ENCODE measurements at regions not wholly inside any gene's neighbourhood (a gene's known extent, or its start where the extent isn't known, plus 50 kb on each side); places are given as distances from the start of the nearest gene placed in this dataset.

DNA sequence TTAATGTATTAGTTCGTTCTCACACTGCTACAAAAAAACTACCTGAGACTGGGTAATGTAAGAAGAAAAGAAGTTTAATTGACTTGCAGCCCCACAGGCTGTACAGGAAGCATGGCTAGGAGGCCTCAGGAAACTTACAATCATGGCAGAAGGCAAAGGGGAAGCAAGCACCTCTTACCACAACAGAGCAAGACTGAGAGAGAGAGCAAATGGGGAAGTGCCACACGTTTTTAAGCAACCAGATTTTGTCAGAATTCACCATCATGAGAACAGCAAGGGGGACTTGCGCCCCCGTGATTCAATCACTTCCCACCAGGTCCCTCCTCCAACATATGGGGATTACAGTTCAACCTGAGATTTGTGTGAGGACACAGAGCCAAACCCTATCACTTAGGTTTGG lies 70.8 kb upstream of the SRSF6 start:
- TF ChIP-seq ZBTB1 (CRISPR knock-in tag; IDR thresholded peaks at IDR 0.05; ENCODE audit: borderline replicate concordance, low read depth): no peak
- TF ChIP-seq GATA2 (CRISPR knock-in tag; IDR thresholded peaks at IDR 0.05): no peak
- no peak for TF ChIP-seq MAFK (IDR thresholded peaks at IDR 0.05; ENCODE audit: low read length)
- TF ChIP-seq SMARCC2 (IDR thresholded peaks at IDR 0.05; ENCODE audit: low read depth): no peak
